K562 (cell line): ENCODE measurements at regions not wholly inside any gene's neighbourhood (a gene's known extent, or its start where the extent isn't known, plus 50 kb on each side); places are given as distances from the start of the nearest gene placed in this dataset.

Source experiments
- CCAR2 ChIP-seq: fragments of 200-400 bp; formaldehyde crosslinking; IDR thresholded peaks from 2 replicates; pipeline ENCODE4 v1.6.1; 2017; ENCODE audit warnings: mild to moderate bottlenecking, low read depth, low read length
- GABPB1 ChIP-seq: sonication (generic); formaldehyde crosslinking; IDR thresholded peaks from 2 replicates; pipeline ENCODE4 v1.8.0; 2022; ENCODE audit warnings: mild to moderate bottlenecking, missing genetic modification reagents
- JUN ChIP-seq, 2 experiments: sonication (generic) in 1 of 2; formaldehyde crosslinking in 1 of 2; IDR thresholded peaks; 2 replicates each; pipeline versions ENCODE4 v1.6.1 to v1.8.0; 2012 to 2022; ENCODE audit warnings: borderline replicate concordance in 2 of 2, mild to moderate bottlenecking in 2 of 2, improper control_type of control experiment in 1 of 2, low read depth in 1 of 2, low read length in 1 of 2, missing genetic modification reagents in 1 of 2
- RBM34 ChIP-seq: fragments of 200-400 bp; formaldehyde crosslinking; IDR thresholded peaks from 2 replicates; pipeline ENCODE4 v1.6.1; 2018; ENCODE audit warnings: low read length, borderline replicate concordance; ENCODE audit not compliant: insufficient read depth
- REST ChIP-seq, 2 experiments: fragments of 450-650 bp; formaldehyde crosslinking in 1 of 2; IDR thresholded peaks; 2 replicates each; pipeline versions ENCODE4 v1.4.0 to v1.6.1; 2014 to 2020; ENCODE audit warnings: mild to moderate bottlenecking in 2 of 2, borderline replicate concordance in 1 of 2, low read depth in 1 of 2
- SP1 ChIP-seq: sonication (generic); formaldehyde crosslinking; IDR thresholded peaks from 2 replicates; pipeline ENCODE4 v1.8.1; 2022; ENCODE audit warnings: mild to moderate bottlenecking, missing genetic modification reagents
- TCF3 ChIP-seq: sonication (generic); formaldehyde crosslinking; IDR thresholded peaks from 2 replicates; pipeline ENCODE4 v1.4.0; 2020; ENCODE audit warnings: mild to moderate bottlenecking, missing genetic modification reagents
- ZBTB49 ChIP-seq: sonication (generic); formaldehyde crosslinking; IDR thresholded peaks from 2 replicates; pipeline ENCODE4 v1.8.0; 2022; ENCODE audit warnings: missing genetic modification reagents, mild to moderate bottlenecking, borderline replicate concordance
- ZFP36 ChIP-seq: fragments of 150-350 bp; IDR thresholded peaks from 2 replicates; pipeline ENCODE4 v1.6.1; 2018; ENCODE audit warnings: low read length, low read depth; ENCODE audit not compliant: partially characterized antibody
- ZNF311 ChIP-seq: fragments of 250-450 bp; sonication (Bioruptor Pico); IDR thresholded peaks from 2 replicates; pipeline ENCODE4 v1.4.0; 2020; ENCODE audit warnings: mild to moderate bottlenecking, moderate library complexity
- ZNF551 ChIP-seq: fragments of 250-450 bp; sonication (Bioruptor Pico); IDR thresholded peaks from 2 replicates; pipeline ENCODE4 v1.5.0; 2021; ENCODE audit warnings: mild to moderate bottlenecking, moderate library complexity
- ZNF717 ChIP-seq: fragments of 250-450 bp; sonication (Bioruptor Pico); IDR thresholded peaks from 2 replicates; pipeline ENCODE4 v1.5.0; 2021
- ZNF830 ChIP-seq: fragments of 250-450 bp; sonication (Bioruptor Pico); IDR thresholded peaks from 2 replicates; pipeline ENCODE4 v1.5.0; 2021; ENCODE audit warnings: mild to moderate bottlenecking
- ZSCAN32 ChIP-seq: fragments of 450-650 bp; formaldehyde crosslinking; IDR thresholded peaks from 2 replicates; pipeline ENCODE4 v1.4.0; 2020; ENCODE audit warnings: mild to moderate bottlenecking, moderate library complexity
- TF ChIP-seq, protein P1 (sequence below): fragments of 450-650 bp; IDR thresholded peaks from 2 replicates; pipeline ENCODE4 v1.6.1; 2018; ENCODE audit warnings: mild to moderate bottlenecking, low read depth; ENCODE audit not compliant: partially characterized antibody

- TF ChIP-seq SP1 (CRISPR knock-in tag) = no peak
- no peak for TF ChIP-seq JUN (IDR thresholded peaks at IDR 0.05; ENCODE audit: borderline replicate concordance, low read depth, low read length)
- no peak for TF ChIP-seq JUN (CRISPR knock-in tag; IDR thresholded peaks at IDR 0.05; ENCODE audit: borderline replicate concordance)
- TF ChIP-seq ZNF830 (CRISPR knock-in tag) = no peak
- no peak for TF ChIP-seq GABPB1 (CRISPR knock-in tag)
- no peak for TF ChIP-seq ZSCAN32 (CRISPR knock-in tag)
- TF ChIP-seq RBM34 = no peak
- no peak for TF ChIP-seq ZBTB49
- TF ChIP-seq REST (IDR thresholded peaks at IDR 0.05; ENCODE audit: borderline replicate concordance) = no peak
- TF ChIP-seq REST (CRISPR knock-in tag; IDR thresholded peaks at IDR 0.05; ENCODE audit: low read depth) = no peak
- TF ChIP-seq ZFP36 = peak; percentile 97
- TF ChIP-seq ZNF551 = no peak
- TF ChIP-seq CCAR2 = no peak
- peak; percentile 92 for TF ChIP-seq TCF3 (CRISPR knock-in tag)
- no peak for TF ChIP-seq ZNF311 (CRISPR knock-in tag)
- TF ChIP-seq, protein P1, sequence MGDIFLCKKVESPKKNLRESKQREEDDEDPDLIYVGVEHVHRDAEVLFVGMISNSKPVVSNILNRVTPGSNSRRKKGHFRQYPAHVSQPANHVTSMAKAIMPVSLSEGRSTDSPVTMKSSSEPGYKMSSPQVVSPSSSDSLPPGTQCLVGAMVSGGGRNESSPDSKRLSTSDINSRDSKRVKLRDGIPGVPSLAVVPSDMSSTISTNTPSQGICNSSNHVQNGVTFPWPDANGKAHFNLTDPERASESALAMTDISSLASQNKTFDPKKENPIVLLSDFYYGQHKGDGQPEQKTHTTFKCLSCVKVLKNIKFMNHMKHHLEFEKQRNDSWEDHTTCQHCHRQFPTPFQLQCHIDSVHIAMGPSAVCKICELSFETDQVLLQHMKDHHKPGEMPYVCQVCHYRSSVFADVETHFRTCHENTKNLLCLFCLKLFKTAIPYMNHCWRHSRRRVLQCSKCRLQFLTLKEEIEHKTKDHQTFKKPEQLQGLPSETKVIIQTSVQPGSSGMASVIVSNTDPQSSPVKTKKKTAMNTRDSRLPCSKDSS = no peak
- no peak for TF ChIP-seq ZNF717 (CRISPR knock-in tag)
Measured at GRCh38 chr2:74036450-74037195, 51.9 kb downstream of the TET3 start (continued).
